RWPE2 (cell line): ENCODE measurements at regions not wholly inside any gene's neighbourhood (a gene's known extent, or its start where the extent isn't known, plus 50 kb on each side); places are given as distances from the start of the nearest gene placed in this dataset.

Experiments
- ATAC-seq: fragments of 200-7000 bp; cut with Tn5 transposase; 3 replicates; pipeline ENCODE4 v1.9.1; 2021; ENCODE audit warnings: low read depth
- DNase-seq: peaks from one replicate; pipeline ENCODE4 v3.0.0-alpha.2; 2020; ENCODE audit warnings: low spot score
- H3K27ac ChIP-seq: fragments of 450-650 bp; 2 replicates; pipeline ENCODE4 v1.5.1; 2017; ENCODE audit warnings: mild to moderate bottlenecking; ENCODE audit not compliant: poor library complexity, severe bottlenecking
- H3K27me3 ChIP-seq: fragments of 250-450 bp; sonication (Bioruptor Pico); 2 replicates; pipeline ENCODE4 v1.5.1; 2021; ENCODE audit warnings: mild to moderate bottlenecking, moderate library complexity; ENCODE audit not compliant: insufficient read depth, poor library complexity, severe bottlenecking
- H3K36me3 ChIP-seq: fragments of 250-450 bp; sonication (Bioruptor Pico); 2 replicates; pipeline ENCODE4 v1.5.1; 2020; ENCODE audit warnings: low read depth, mild to moderate bottlenecking, moderate library complexity
- H3K4me1 ChIP-seq: fragments of 250-450 bp; sonication (Bioruptor Pico); 2 replicates; pipeline ENCODE4 v1.5.1; 2021; ENCODE audit warnings: mild to moderate bottlenecking, moderate library complexity; ENCODE audit not compliant: insufficient read depth, poor library complexity, severe bottlenecking
- H3K4me3 ChIP-seq: fragments of 250-450 bp; sonication (Bioruptor Pico); 2 replicates; pipeline ENCODE4 v1.5.1; 2021; ENCODE audit warnings: mild to moderate bottlenecking, moderate library complexity; ENCODE audit not compliant: severe bottlenecking
- H3K9me3 ChIP-seq: fragments of 250-450 bp; sonication (Bioruptor Pico); 2 replicates; pipeline ENCODE4 v1.5.1; 2021; ENCODE audit warnings: mild to moderate bottlenecking, moderate library complexity; ENCODE audit not compliant: severe bottlenecking
- TF ChIP-seq, protein P1 (sequence below): fragments of 450-650 bp; IDR thresholded peaks from one replicate; pipeline ENCODE4 v1.5.1; 2017; ENCODE audit warnings: mild to moderate bottlenecking, moderate library complexity; ENCODE audit not compliant: poor library complexity, severe bottlenecking

DNA sequence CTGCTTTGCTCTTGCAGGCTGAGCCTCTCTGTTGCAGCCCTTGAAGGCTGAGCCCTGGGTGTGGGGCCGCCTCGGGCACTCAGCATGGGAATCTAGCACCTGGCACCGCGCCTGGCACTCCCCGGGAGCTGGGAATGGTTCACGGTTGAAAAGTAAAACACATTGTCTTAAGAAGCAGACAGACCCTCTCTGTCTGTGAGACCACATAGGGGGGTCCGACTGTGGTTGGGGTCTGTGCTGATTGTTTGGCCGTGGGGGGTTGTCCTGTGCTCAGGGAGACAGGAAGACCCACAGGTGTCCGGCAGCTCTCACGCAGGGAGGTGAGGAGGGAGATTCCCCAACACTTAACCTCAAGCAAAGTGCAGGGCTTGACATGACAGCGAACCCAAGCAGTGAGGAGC, 64.8 kb downstream of the SOX1 start:
- no peaks in the 10 kb centered on the region for H3K9me3 ChIP-seq
- H3K27ac ChIP-seq = no peak overlapping the region
- TF ChIP-seq, protein P1, sequence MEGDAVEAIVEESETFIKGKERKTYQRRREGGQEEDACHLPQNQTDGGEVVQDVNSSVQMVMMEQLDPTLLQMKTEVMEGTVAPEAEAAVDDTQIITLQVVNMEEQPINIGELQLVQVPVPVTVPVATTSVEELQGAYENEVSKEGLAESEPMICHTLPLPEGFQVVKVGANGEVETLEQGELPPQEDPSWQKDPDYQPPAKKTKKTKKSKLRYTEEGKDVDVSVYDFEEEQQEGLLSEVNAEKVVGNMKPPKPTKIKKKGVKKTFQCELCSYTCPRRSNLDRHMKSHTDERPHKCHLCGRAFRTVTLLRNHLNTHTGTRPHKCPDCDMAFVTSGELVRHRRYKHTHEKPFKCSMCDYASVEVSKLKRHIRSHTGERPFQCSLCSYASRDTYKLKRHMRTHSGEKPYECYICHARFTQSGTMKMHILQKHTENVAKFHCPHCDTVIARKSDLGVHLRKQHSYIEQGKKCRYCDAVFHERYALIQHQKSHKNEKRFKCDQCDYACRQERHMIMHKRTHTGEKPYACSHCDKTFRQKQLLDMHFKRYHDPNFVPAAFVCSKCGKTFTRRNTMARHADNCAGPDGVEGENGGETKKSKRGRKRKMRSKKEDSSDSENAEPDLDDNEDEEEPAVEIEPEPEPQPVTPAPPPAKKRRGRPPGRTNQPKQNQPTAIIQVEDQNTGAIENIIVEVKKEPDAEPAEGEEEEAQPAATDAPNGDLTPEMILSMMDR = no peak
- H3K36me3 ChIP-seq = no peaks in the 10 kb centered on the region
- no peaks in the 10 kb centered on the region for H3K4me1 ChIP-seq
- ATAC-seq = no peak
- no peak overlapping the region for H3K4me3 ChIP-seq
- DNase-seq = no peak
- H3K27me3 ChIP-seq = peaks cover 32% of the 10 kb centered on the region

DNA sequence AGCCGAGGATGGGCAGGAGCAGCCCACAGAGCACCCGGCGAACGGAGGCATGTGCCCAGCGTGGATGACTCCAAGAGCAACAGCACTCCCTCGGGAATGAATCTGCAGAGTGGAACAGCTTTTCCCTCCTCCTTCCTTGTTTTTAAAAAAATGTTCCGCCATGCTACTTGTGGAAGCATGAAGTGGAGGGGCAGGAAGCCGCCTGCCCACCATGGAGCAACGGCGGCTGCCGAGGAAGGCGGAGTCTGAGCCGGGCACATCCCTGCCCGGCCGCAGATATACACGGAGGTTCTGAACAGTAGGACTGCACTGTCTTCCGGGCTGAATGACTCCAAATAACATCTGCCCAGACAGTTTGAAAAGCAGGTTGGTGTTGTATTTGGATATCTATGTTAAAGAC, 65.2 kb downstream of the SOX1 start:
- Histone ChIP-seq H3K9me3 (no peaks in the 10 kb centered on the region), H3K27me3 (peaks cover 34% of the 10 kb centered on the region), H3K4me3 (no peak overlapping the region), H3K4me1 (no peaks in the 10 kb centered on the region), H3K36me3 (no peaks in the 10 kb centered on the region), H3K27ac (no peak overlapping the region)
- DNase-seq (no peak), ATAC-seq (no peak)
- TF ChIP-seq, protein P1 = no peak

DNA sequence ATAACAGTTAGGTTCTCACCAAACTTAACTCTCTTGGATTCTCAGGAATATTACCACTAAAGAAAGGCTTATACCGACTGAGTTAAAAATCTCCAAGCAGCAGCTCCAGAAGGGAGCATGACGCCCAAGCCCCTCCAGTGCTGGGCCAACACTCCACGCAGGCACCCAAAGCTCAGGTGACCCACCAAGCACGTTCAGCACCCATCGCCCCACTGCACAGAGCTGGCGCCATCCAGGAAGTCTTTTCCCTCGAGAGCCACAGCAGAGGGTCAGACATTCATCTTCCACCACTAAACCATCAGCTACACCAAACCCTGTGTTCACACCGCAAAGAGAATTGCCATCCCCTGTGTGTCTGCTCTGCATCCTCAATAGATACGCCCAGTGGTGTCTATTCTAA, 65.7 kb downstream of the SOX1 start:
- H3K4me3 ChIP-seq = no peak overlapping the region
- ATAC-seq (no peak), DNase-seq (no peak)
- H3K9me3 ChIP-seq = no peaks in the 10 kb centered on the region
- TF ChIP-seq, protein P1 = no peak
- no peaks in the 10 kb centered on the region for H3K36me3 ChIP-seq
- H3K27me3 ChIP-seq = peaks cover 38% of the 10 kb centered on the region
- no peaks in the 10 kb centered on the region for H3K4me1 ChIP-seq
- no peak overlapping the region for H3K27ac ChIP-seq

DNA sequence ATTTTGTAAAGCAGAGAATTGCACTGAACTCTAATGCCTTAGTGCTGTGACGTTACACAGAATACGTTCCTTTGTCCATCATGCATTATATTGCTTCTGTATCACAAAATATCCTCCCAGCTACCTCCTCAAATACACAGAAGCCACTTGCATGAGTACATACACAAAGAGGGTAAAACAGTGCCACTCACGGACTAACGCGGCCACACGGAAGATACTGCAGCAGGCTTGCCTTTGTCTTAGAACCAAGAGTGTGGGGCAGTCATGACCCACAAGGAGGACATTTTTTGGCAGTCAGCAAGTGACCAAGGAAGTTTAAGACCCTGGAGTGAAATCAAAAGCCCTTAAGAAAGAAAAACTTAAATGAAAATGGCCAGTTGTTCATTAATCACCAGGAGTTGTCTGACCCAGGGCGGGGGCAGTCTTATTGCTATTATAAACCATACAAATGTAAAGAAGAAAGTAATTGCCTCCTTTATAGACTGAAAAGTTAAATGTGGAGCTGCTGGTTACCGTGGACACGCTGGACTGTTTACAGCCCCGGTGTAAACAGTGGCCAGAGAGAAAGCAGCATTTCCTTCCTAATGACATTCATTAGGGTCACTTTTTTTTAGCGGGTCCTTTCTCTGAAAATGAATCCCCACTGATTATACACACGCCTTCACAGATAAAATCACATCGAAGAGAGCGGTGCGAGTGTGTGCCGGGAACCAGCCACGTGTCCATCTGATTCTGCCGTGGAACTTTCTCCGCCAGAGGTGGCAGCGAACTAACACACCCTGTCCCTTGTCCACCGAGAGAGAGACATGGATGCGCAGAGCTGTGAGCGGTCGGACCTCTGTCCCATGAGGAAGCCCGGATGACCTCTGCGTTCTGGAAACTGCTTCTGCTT, 66.8 kb downstream of the SOX1 start:
- Histone ChIP-seq H3K9me3 (no peaks in the 10 kb centered on the region), H3K27me3 (peaks cover 47% of the 10 kb centered on the region), H3K4me3 (no peak overlapping the region), H3K4me1 (no peaks in the 10 kb centered on the region), H3K27ac (no peak overlapping the region), H3K36me3 (no peaks in the 10 kb centered on the region)
- ATAC-seq (no peak), DNase-seq (no peak)
- TF ChIP-seq, protein P1 = no peak
